ENCODE measurements at regions not wholly inside any gene's neighbourhood (a gene's known extent, or its start where the extent isn't known, plus 50 kb on each side); places are given as distances from the start of the nearest gene placed in this dataset.
"Not testable (repeated sequence)": the region's sequence is repeated elsewhere in the genome, so short reads cannot be mapped to it uniquely, and the experiment has no call there.

GRCh38 chr5:12578803-12579202, 674.6 kb upstream of the CTNND2 start:
- DNase-seq (ENCODE audit: low spot score): not testable (repeated sequence)

GRCh38 chr5:12576953-12577352, 672.7 kb upstream of the CTNND2 start:
- not testable (repeated sequence) for DNase-seq (ENCODE audit: low spot score)

- DNase-seq (ENCODE audit: low spot score): not testable (repeated sequence)
Measured at GRCh38 chr5:12574298-12575093, 670.2 kb upstream of the CTNND2 start.

- not testable (repeated sequence) for DNase-seq (ENCODE audit: low spot score)
Measured at GRCh38 chr5:12573916-12574297, 669.7 kb upstream of the CTNND2 start.

- DNase-seq (ENCODE audit: low spot score): no peak
Measured at GRCh38 chr5:12570688-12571087, 666.4 kb upstream of the CTNND2 start.

GRCh38 chr5:12566441-12566840, 662.2 kb upstream of the CTNND2 start:
- no peak for DNase-seq (ENCODE audit: low spot score)

GRCh38 chr5:12557012-12557411, 652.8 kb upstream of the CTNND2 start:
- DNase-seq (ENCODE audit: low spot score): no peak

- DNase-seq (ENCODE audit: low spot score): no peak
Measured at GRCh38 chr5:12526113-12526512, 621.9 kb upstream of the CTNND2 start.

- no peak for DNase-seq (ENCODE audit: low spot score)
Measured at GRCh38 chr5:12522116-12522515, 617.9 kb upstream of the CTNND2 start.

- DNase-seq (ENCODE audit: low spot score): not testable (repeated sequence)
Measured at GRCh38 chr5:12504983-12505382, 600.7 kb upstream of the CTNND2 start.

GRCh38 chr5:12488161-12488560, 583.9 kb upstream of the CTNND2 start:
- DNase-seq (ENCODE audit: low spot score): no peak

- DNase-seq (ENCODE audit: low spot score): no peak
Measured at GRCh38 chr5:12480487-12480886, 576.2 kb upstream of the CTNND2 start.

GRCh38 chr5:12477554-12477953, 573.3 kb upstream of the CTNND2 start:
- DNase-seq (ENCODE audit: low spot score): no peak

GRCh38 chr5:12467799-12468198, 563.6 kb upstream of the CTNND2 start:
- DNase-seq (ENCODE audit: low spot score): no peak

GRCh38 chr5:12460493-12461261, 556.4 kb upstream of the CTNND2 start:
- no peak for DNase-seq (ENCODE audit: low spot score)

GRCh38 chr5:12459326-12459725, 555.1 kb upstream of the CTNND2 start:
- DNase-seq (ENCODE audit: low spot score): no peak

GRCh38 chr5:12419075-12419474, 514.8 kb upstream of the CTNND2 start:
- DNase-seq (ENCODE audit: low spot score): no peak

- no peak for DNase-seq (ENCODE audit: low spot score)
Measured at GRCh38 chr5:12413585-12413984, 509.3 kb upstream of the CTNND2 start.

- no peak for DNase-seq (ENCODE audit: low spot score)
Measured at GRCh38 chr5:12413075-12413474, 508.8 kb upstream of the CTNND2 start.

GRCh38 chr5:12399868-12400267, 495.6 kb upstream of the CTNND2 start:
- DNase-seq (ENCODE audit: low spot score): no peak

- no peak for DNase-seq (ENCODE audit: low spot score)
Measured at GRCh38 chr5:12392246-12392645, 488.0 kb upstream of the CTNND2 start.

GRCh38 chr5:12385095-12385494, 480.8 kb upstream of the CTNND2 start:
- no peak for DNase-seq (ENCODE audit: low spot score)

- DNase-seq (ENCODE audit: low spot score): no peak
Measured at GRCh38 chr5:12384005-12384404, 479.8 kb upstream of the CTNND2 start.
